ENCODE measurements at regions not wholly inside any gene's neighbourhood (a gene's known extent, or its start where the extent isn't known, plus 50 kb on each side); places are given as distances from the start of the nearest gene placed in this dataset.

- no peak overlapping the region for H3K4me3 ChIP-seq
- intact Hi-C loops (cut with DNase I), result no loop called here
- H3K27ac ChIP-seq, result no peak overlapping the region
- WGBS, 3 donors, result 43 to 48% (median 47%) methylated on average over 8 of the region's 8 CpGs
- no peaks in the 10 kb centered on the region for H3K27me3 ChIP-seq (ENCODE audit: insufficient read depth in 3 of 3, low read length in 2 of 3)
- ATAC-seq (no peak), DNase-seq (no peak)
- no peaks in the 10 kb centered on the region for H3K36me3 ChIP-seq (ENCODE audit: insufficient read depth in 1 of 2, low read depth in 1 of 2)
- no peaks in the 10 kb centered on the region for H3K4me1 ChIP-seq
- TF ChIP-seq CTCF (IDR thresholded peaks at IDR 0.05), result no peak
- peaks cover 22% of the 10 kb centered on the region for H3K9me3 ChIP-seq
Measured at GRCh38 chr9:108687006-108687987, 168.5 kb downstream of the ACTL7B start.

DNA sequence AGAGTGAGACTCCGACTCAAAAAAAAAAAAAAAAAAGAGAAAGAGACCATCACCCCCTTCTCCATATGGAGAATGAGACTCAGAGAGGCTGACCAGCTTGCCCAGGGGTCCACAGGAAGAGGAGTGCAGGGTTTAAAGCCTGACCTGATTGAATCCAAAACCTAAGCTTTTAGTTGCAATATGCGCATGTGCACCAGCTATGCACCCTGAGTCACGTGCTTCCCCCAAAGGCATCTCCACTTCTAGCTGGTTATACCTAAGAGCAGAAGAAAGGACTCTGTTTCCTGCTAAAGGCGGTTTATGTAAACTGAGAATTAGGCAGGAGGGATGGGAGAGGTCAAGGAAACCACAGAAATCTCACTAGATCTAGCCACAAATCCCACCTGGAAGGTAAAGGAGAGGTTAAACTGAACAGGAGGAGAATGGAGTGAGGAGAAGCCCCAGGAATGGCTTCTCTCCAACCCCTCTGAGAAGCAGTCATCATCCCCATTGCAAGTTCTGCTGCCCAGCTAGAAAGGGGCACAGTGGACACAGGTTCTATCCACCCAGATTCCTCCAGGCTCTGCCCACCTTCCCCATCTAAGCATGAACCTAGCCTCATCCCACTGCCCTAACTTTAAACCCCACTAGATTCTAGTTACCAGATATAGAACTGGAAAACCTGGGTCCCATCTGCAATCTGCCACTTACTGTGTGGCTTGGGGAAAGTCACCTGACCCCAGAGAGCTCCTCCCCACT lies 171.3 kb downstream of the ACTL7B start:
- Histone ChIP-seq H3K4me3 (no peak overlapping the region), H3K9me3 (peaks cover 20% of the 10 kb centered on the region), H3K4me1 (no peaks in the 10 kb centered on the region), H3K27ac (no peak overlapping the region), H3K36me3 (ENCODE audit: insufficient read depth in 1 of 2, low read depth in 1 of 2) (no peaks in the 10 kb centered on the region), H3K27me3 (ENCODE audit: insufficient read depth in 3 of 3, low read length in 2 of 3) (no peaks in the 10 kb centered on the region)
- ATAC-seq (no peak), DNase-seq (no peak)
- intact Hi-C loops (cut with DNase I), result no loop called here
- TF ChIP-seq CTCF (IDR thresholded peaks at IDR 0.05), result no peak
- WGBS, 3 donors, result 84 to 89% (median 84%) methylated on average over 3 to 4 of the region's 4 CpGs

- intact Hi-C loops (cut with DNase I), result no loop called here
- DNase-seq, result no peak
- no peaks in the 10 kb centered on the region for H3K27me3 ChIP-seq (ENCODE audit: insufficient read depth in 3 of 3, low read length in 2 of 3)
- TF ChIP-seq CTCF (IDR thresholded peaks at IDR 0.05), result no peak
- H3K36me3 ChIP-seq (ENCODE audit: insufficient read depth in 1 of 2, low read depth in 1 of 2), result no peaks in the 10 kb centered on the region
- no peak for ATAC-seq
- no peak overlapping the region for H3K4me3 ChIP-seq
- H3K9me3 ChIP-seq, result peaks cover 10% of the 10 kb centered on the region
- WGBS, 3 donors, result 87 to 89% (median 88%) methylated on average over 5 of the region's 5 CpGs
- no peak overlapping the region for H3K27ac ChIP-seq
- H3K4me1 ChIP-seq, result no peaks in the 10 kb centered on the region
Measured at GRCh38 chr9:108683245-108683644, 172.5 kb downstream of the ACTL7B start.

GRCh38 chr9:108681851-108682590 lies 173.8 kb downstream of the ACTL7B start:
- peaks cover 10% of the 10 kb centered on the region for H3K9me3 ChIP-seq
- no peak for TF ChIP-seq CTCF (IDR thresholded peaks at IDR 0.05)
- H3K27me3 ChIP-seq (ENCODE audit: insufficient read depth in 3 of 3, low read length in 2 of 3), result no peaks in the 10 kb centered on the region
- 61 to 81% (median 74%) methylated on average over 10 of the region's 10 CpGs for WGBS, 3 donors
- no peaks in the 10 kb centered on the region for H3K4me1 ChIP-seq
- DNase-seq, result no peak
- no peak for ATAC-seq
- intact Hi-C loops (cut with DNase I), result no loop called here
- no peak overlapping the region for H3K27ac ChIP-seq
- H3K4me3 ChIP-seq, result no peak overlapping the region
- no peaks in the 10 kb centered on the region for H3K36me3 ChIP-seq (ENCODE audit: insufficient read depth in 1 of 2, low read depth in 1 of 2)
